NCI-H226 (cell line): ENCODE measurements at regions not wholly inside any gene's neighbourhood (a gene's known extent, or its start where the extent isn't known, plus 50 kb on each side); places are given as distances from the start of the nearest gene placed in this dataset.

Source experiments
- DNase-seq: peaks from one replicate; pipeline ENCODE4 v3.0.0-alpha.2; 2015

DNA sequence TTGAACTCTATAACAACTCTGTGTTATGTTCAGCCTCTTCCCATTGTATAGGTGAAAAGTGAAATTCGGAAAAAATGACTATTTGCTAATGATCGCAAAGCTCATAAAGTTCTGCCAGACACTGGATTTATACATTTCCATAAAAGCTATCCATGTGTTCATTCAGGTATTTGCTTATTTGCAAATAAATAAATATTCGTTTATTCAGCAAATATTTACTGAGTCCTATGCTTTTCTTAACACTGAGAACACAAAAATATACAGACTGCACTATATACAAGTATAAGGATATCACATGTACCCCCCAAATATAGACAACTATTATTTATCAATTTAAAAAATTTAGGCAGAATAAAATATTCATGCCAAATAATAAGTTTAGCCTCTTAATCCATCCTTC is 63.2 kb upstream of the ATP8B1 start:
- no peak for DNase-seq

DNA sequence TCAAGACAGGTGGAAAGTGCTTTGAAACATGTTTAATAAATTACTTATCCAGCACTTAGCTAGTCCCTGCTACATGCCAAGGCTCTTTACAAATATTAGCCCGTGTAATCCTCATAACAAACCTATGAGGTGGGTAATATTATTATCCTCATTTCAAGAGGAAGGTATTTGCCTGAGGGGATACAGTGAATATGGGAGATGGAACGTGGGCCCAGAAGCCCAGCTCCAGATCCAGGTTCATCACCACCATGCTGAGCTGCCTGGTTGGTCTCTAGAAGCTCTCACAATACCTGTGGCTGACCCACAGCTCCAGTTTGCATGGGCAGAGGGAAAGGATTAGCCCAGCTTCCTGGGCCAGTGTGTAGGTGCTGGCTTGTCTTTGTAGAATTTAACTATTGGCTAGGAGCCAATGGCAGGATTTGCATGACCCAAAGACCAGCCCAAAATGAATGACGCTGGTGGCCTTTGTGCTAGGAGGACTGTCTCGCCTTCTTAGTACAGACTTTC is 61.6 kb upstream of the ATP8B1 start:
- peak; percentile 24 for DNase-seq

DNA sequence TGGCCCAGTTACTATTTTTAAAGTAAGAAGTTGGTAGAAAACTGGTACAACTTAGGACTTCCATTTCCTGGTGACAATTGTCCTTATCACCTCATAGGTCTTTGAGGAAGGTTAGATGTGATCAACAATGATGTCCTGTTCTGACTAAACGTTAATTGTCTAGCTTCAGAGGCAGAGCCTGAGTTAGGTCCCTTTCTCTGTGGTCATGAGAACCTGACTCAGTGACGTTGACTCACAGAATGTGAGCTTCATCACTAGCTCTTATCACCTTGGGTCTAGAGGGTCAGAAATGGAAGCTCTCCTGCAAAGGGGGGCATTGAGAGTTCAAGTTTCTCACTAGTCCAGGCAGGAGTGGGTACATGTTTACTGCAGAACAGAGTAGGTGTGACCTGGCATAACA is 60.6 kb upstream of the ATP8B1 start:
- no peak for DNase-seq

DNA sequence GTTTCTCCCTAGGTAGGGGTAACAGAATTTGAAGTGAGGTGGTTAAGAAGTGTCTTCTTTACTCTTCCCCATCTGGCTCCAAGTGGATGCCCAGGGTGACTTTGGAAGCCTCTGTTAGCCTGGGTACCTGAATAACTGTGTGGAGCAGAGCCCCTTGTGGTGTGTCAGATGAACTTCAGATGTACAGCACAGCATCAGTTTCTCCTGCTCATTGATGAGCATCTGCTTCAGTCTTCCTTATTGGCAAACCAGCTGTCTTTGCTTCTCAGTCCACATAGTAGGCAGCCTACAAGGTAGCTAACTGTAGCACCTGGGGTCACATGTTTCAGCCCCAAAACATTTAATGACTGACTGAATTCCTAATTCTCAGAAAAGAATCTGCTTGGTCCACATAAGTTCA is 56.2 kb upstream of the ATP8B1 start:
- DNase-seq: no peak

DNA sequence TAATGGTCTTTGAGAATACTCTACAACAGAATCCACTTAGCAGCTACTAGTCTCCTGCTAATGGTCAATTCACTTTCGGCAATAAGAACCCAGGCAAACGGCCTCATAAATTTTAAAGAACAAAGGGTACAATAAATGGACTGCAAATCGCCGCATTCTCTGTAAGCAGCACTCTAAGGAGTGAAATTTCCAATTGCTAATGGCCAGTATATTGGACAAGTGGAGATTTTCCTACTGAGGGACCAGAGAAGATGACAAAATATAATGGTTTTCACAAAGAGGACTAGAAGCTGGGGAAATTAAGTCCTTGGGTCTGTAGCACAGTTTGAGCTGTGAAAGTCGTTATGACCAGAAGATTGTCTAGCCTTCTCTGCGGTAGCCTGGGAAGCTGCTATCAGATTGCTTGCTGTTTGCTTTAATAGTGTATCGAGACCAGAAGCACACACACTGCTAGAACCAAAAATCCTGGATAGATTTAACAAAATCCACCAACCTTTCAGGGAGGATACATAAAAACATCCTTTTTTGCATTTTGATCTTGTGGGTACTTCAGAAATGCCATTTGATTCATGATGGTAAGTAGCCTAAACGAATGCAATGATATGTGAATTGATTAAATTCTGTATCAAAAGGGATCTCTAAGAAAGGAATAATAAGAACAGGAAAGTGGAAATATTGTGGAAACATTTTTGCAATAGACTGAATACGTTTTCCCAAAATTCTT is 53.6 kb upstream of the ATP8B1 start:
- DNase-seq: no peak

DNA sequence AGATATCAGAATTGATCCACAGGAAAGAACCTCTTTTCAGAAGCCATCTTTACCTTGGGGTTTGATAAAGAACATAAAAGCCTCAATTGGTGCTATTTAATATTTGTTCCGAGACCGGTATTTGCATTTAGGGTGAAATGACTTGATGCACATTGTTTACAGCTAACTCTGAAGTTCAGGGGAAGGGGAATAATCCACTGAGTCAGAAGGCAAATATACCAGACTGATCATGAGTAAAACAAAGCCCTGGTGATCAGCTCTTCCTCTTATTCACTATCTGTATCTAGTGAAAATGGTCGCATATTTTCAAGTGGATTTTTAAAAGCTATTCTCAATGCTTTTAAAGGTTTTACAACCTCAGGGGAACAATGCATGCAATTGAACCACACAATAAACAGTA is 53.0 kb upstream of the ATP8B1 start:
- no peak for DNase-seq

DNA sequence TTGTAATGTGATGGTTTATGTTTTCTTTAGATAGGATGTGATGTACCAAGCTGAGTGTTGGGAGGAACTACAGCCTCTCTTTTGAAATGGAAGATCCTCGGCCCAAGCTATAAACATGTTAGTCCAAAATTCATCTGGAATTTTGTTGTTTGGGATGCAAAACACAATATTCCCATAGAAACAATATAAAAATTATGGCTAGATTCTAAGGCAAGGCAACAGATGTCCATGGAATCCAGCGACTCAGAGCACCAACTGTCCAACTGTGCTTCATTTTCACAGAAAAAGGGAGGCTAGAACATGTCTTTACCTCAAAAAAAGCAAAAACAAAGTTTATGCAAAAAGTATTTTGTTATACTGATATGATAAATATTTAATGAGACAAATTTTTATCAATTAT is 52.4 kb upstream of the ATP8B1 start:
- no peak for DNase-seq

DNA sequence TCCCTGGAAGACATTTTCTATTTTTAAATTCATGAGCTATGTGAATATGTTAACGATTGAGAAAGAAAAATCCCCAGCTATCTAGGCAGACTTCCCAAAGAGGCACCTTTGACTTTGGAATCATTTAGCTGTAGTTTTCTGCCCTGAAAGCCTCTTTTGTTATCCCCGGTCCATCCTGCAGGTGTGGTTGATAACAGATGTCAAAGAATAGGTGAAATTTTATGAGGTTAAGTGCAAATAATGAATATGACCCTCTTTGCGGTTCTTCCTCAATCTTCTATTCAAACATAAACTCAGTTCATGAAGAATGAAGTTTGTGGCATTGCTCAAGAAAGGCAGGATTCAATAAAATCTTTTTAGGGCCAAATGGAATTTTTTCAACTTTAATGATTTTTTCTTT is 51.6 kb upstream of the ATP8B1 start:
- no peak for DNase-seq

DNA sequence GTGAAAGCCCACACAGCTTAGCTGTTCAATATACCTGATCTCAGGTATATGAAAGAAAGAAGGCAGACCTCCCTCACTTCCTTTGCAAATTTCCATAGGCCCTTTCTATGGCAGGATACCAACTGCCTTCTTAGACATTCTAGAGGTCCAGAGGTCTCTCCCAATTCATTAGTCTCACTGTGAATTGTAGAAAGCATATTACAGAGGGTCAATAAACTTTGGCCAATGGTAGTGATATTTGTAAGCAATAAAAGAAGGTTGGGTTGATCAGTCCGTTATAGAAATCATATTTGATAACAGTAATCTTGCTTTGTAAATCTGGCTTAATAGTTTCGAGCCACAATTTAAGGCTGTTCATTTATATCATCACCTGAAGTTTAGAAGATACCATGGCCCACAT is 50.7 kb upstream of the ATP8B1 start:
- DNase-seq: no peak

DNA sequence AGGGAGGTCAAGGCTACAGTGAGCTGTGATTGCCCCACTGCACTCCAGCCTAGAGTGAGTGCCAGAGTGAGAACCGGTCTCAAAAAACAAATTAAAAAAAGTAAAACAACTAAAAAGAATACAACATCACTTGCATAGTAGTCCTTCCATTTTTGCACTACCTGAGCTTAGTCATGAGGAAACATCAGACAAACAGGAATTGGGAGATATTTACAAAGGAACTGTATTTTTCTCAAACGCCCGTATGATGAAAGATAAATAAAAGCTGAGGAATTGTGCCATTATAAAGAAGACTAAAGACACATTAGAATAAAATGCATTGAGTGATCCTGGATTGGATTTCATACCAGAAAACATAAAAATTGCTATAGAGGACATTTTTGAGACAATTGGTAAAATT is 50.0 kb upstream of the ATP8B1 start:
- DNase-seq: no peak
